NT2/D1 (cell line): ENCODE measurements at regions not wholly inside any gene's neighbourhood (a gene's known extent, or its start where the extent isn't known, plus 50 kb on each side); places are given as distances from the start of the nearest gene placed in this dataset.

Experiments used
- DNase-seq: peaks from one replicate; pipeline ENCODE4 v3.0.0-alpha.2; 2011; ENCODE audit warnings: low read depth, low spot score
- H3K27me3 ChIP-seq: 2 replicates; pipeline ENCODE4 v1.6.0; 2011; ENCODE audit warnings: mild to moderate bottlenecking; ENCODE audit not compliant: insufficient read length, insufficient read depth
- H3K36me3 ChIP-seq: 2 replicates; pipeline ENCODE4 v1.6.1; 2011; ENCODE audit warnings: mild to moderate bottlenecking, low read length, mixed read lengths; ENCODE audit not compliant: insufficient read depth, insufficient read length
- H3K4me1 ChIP-seq: 2 replicates; pipeline ENCODE4 v1.5.1; 2011; ENCODE audit not compliant: insufficient read depth, insufficient read length
- H3K4me3 ChIP-seq: 2 replicates; pipeline ENCODE4 v1.5.1; 2011; ENCODE audit warnings: low read depth; ENCODE audit not compliant: insufficient read length
- H3K9ac ChIP-seq: 2 replicates; pipeline ENCODE4 v1.6.0; 2011; ENCODE audit warnings: low read depth; ENCODE audit not compliant: insufficient read length
- H3K9me3 ChIP-seq: 2 replicates; pipeline ENCODE4 v1.5.1; 2011; ENCODE audit warnings: mild to moderate bottlenecking, low read length; ENCODE audit not compliant: insufficient read depth
- SUZ12 ChIP-seq: IDR thresholded peaks from 2 replicates; pipeline ENCODE4 v1.6.1; 2011; ENCODE audit not compliant: insufficient read length, insufficient read depth; ENCODE audit errors: extremely low read depth
- YY1 ChIP-seq: IDR thresholded peaks from 2 replicates; pipeline ENCODE4 v1.6.1; 2011; ENCODE audit not compliant: insufficient read length, insufficient read depth
- ZNF274 ChIP-seq: IDR thresholded peaks from 2 replicates; pipeline ENCODE4 v1.6.1; 2011; ENCODE audit warnings: mild to moderate bottlenecking, low read depth, low read length

- no peaks in the 10 kb centered on the region for H3K36me3 ChIP-seq
- TF ChIP-seq ZNF274 (no peak), YY1 (no peak), SUZ12 (no peak)
Observed at GRCh38 chr5:98397081-98397480, 376.4 kb upstream of the RGMB start.

GRCh38 chr5:98398465-98398864, 375.0 kb upstream of the RGMB start:
- Histone ChIP-seq H3K4me3 (no peak overlapping the region), H3K9ac (no peak overlapping the region), H3K9me3 (no peaks in the 10 kb centered on the region), H3K36me3 (no peaks in the 10 kb centered on the region), H3K4me1 (no peaks in the 10 kb centered on the region), H3K27me3 (no peaks in the 10 kb centered on the region)
- TF ChIP-seq YY1: no peak
- TF ChIP-seq SUZ12: no peak
- no peak for TF ChIP-seq ZNF274
- no peak for DNase-seq

More at GRCh38 chr5:98397081-98397480, 376.4 kb upstream of the RGMB start:
- no peaks in the 10 kb centered on the region for H3K4me1 ChIP-seq
- no peaks in the 10 kb centered on the region for H3K27me3 ChIP-seq
- H3K9me3 ChIP-seq: no peaks in the 10 kb centered on the region
- no peak overlapping the region for H3K4me3 ChIP-seq
- no peak overlapping the region for H3K9ac ChIP-seq
- no peak for DNase-seq

- no peak overlapping the region for H3K9ac ChIP-seq
- H3K27me3 ChIP-seq: no peaks in the 10 kb centered on the region
- no peaks in the 10 kb centered on the region for H3K36me3 ChIP-seq
- no peaks in the 10 kb centered on the region for H3K4me1 ChIP-seq
- no peak for DNase-seq
- no peaks in the 10 kb centered on the region for H3K9me3 ChIP-seq
- no peak for TF ChIP-seq ZNF274
- no peak overlapping the region for H3K4me3 ChIP-seq
Observed at GRCh38 chr5:98401656-98402055, 371.8 kb upstream of the RGMB start.

- H3K9ac ChIP-seq: no peak overlapping the region
- no peak overlapping the region for H3K4me3 ChIP-seq
- no peak for TF ChIP-seq YY1
- no peak for TF ChIP-seq SUZ12
- no peak for TF ChIP-seq ZNF274
- no peaks in the 10 kb centered on the region for H3K36me3 ChIP-seq
- no peaks in the 10 kb centered on the region for H3K4me1 ChIP-seq
- H3K27me3 ChIP-seq: no peaks in the 10 kb centered on the region
- H3K9me3 ChIP-seq: no peaks in the 10 kb centered on the region
- DNase-seq: no peak
Observed at GRCh38 chr5:98402130-98402529, 371.3 kb upstream of the RGMB start.

GRCh38 chr5:98403131-98403530, 370.3 kb upstream of the RGMB start:
- no peak overlapping the region for H3K4me3 ChIP-seq
- TF ChIP-seq YY1 (no peak), ZNF274 (no peak), SUZ12 (no peak)
- no peak for DNase-seq
- H3K4me1 ChIP-seq: no peaks in the 10 kb centered on the region
- H3K36me3 ChIP-seq: no peaks in the 10 kb centered on the region
- H3K9me3 ChIP-seq: no peaks in the 10 kb centered on the region
- H3K27me3 ChIP-seq: no peaks in the 10 kb centered on the region
- no peak overlapping the region for H3K9ac ChIP-seq

GRCh38 chr5:98414938-98415337, 358.5 kb upstream of the RGMB start:
- TF ChIP-seq YY1 (no peak), ZNF274 (no peak), SUZ12 (no peak)
- DNase-seq: no peak
- no peak overlapping the region for H3K4me3 ChIP-seq
- H3K9ac ChIP-seq: no peak overlapping the region
- H3K9me3 ChIP-seq: no peaks in the 10 kb centered on the region
- H3K4me1 ChIP-seq: no peaks in the 10 kb centered on the region
- no peaks in the 10 kb centered on the region for H3K27me3 ChIP-seq
- H3K36me3 ChIP-seq: no peaks in the 10 kb centered on the region

GRCh38 chr5:98415663-98416062, 357.8 kb upstream of the RGMB start:
- H3K9me3 ChIP-seq: no peaks in the 10 kb centered on the region
- no peak overlapping the region for H3K9ac ChIP-seq
- no peak overlapping the region for H3K4me3 ChIP-seq
- TF ChIP-seq ZNF274 (no peak), YY1 (no peak), SUZ12 (no peak)
- no peaks in the 10 kb centered on the region for H3K27me3 ChIP-seq
- no peaks in the 10 kb centered on the region for H3K4me1 ChIP-seq
- H3K36me3 ChIP-seq: no peaks in the 10 kb centered on the region
- no peak for DNase-seq

GRCh38 chr5:98416541-98416940, 356.9 kb upstream of the RGMB start:
- H3K9ac ChIP-seq: no peak overlapping the region
- no peaks in the 10 kb centered on the region for H3K36me3 ChIP-seq
- H3K27me3 ChIP-seq: no peaks in the 10 kb centered on the region
- no peak for DNase-seq
- H3K9me3 ChIP-seq: no peaks in the 10 kb centered on the region
- no peaks in the 10 kb centered on the region for H3K4me1 ChIP-seq
- no peak overlapping the region for H3K4me3 ChIP-seq
- TF ChIP-seq ZNF274: no peak
- TF ChIP-seq YY1: no peak
